ENCODE measurements at regions not wholly inside any gene's neighbourhood (a gene's known extent, or its start where the extent isn't known, plus 50 kb on each side); places are given as distances from the start of the nearest gene placed in this dataset.

GRCh38 chr14:51447411-51447810, 204.3 kb upstream of the FRMD6 start:
- no peak for TF ChIP-seq CTCF (conservative IDR thresholded peaks at IDR 0.05)
- H3K27ac ChIP-seq = no peak overlapping the region

GRCh38 chr14:51448831-51449670, 202.7 kb upstream of the FRMD6 start:
- H3K27ac ChIP-seq = peak overlapping the region; percentile 22; the same call in 1 of the 2 replicates
- TF ChIP-seq CTCF (conservative IDR thresholded peaks at IDR 0.05) = no peak

- TF ChIP-seq CTCF (conservative IDR thresholded peaks at IDR 0.05) = no peak
- no peak overlapping the region; the same call in 1 of the 2 replicates for H3K27ac ChIP-seq
These were observed 202.0 kb upstream of the FRMD6 start for GRCh38 chr14:51449681-51450080.

- TF ChIP-seq CTCF (conservative IDR thresholded peaks at IDR 0.05) = no peak
- no peak overlapping the region for H3K27ac ChIP-seq
These were observed 200.1 kb upstream of the FRMD6 start for GRCh38 chr14:51451561-51451960.

GRCh38 chr14:51453869-51454268, 197.8 kb upstream of the FRMD6 start:
- H3K27ac ChIP-seq = no peak overlapping the region
- TF ChIP-seq CTCF (conservative IDR thresholded peaks at IDR 0.05) = no peak

GRCh38 chr14:51454351-51454750, 197.4 kb upstream of the FRMD6 start:
- H3K27ac ChIP-seq = no peak overlapping the region
- no peak for TF ChIP-seq CTCF (conservative IDR thresholded peaks at IDR 0.05)

GRCh38 chr14:51455041-51455835, 196.5 kb upstream of the FRMD6 start:
- H3K27ac ChIP-seq = no peak overlapping the region
- no peak for TF ChIP-seq CTCF (conservative IDR thresholded peaks at IDR 0.05)

Data from VCaP (cell line).